ENCODE measurements at regions not wholly inside any gene's neighbourhood (a gene's known extent, or its start where the extent isn't known, plus 50 kb on each side); places are given as distances from the start of the nearest gene placed in this dataset.

DNA sequence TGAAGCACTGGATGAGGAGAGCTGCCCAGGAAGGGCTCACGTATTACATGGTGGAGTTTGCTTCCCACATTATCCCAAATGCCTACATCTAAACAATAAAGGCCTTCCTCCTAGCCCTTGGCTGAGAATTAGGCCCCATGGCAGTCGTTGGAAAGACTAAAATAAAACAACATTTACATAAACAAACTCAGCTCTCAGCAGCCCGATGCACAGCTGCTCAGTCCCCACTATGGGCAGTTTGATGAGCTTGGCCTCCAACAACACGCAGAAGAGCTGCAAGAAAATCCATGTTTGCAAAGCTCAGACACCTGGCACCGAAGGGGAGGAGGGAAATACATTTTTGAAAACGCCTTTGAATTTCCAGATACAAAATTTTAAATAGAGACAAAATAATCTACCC is 352.4 kb downstream of the EIPR1 start:
- Histone ChIP-seq H3K9me3 (0 out of 2 replicates have a peak, but pooled peaks cover 5% of the 10 kb centered on the region), H3K27me3 (ENCODE audit: insufficient read depth) (no peaks in the 10 kb centered on the region), H3K9me2 (no peaks in the 10 kb centered on the region), H3K36me3 (replicated peaks in 1 of 2; ENCODE audit: control insufficient read depth in 1 of 2, insufficient read depth in 2 of 2, low read length in 1 of 2) (no peaks in the 10 kb centered on the region), H3K79me2 (ENCODE audit: insufficient read depth) (no peaks in the 10 kb centered on the region), H3K4me1 (ENCODE audit: control insufficient read depth in 1 of 2, insufficient read depth in 2 of 2, low read depth in 1 of 2, low read length in 1 of 2) (no peaks in the 10 kb centered on the region), H3F3A (replicated peaks; ENCODE audit: insufficient read depth) (no peaks in the 10 kb centered on the region), H4K20me1 (ENCODE audit: insufficient read depth) (no peaks in the 10 kb centered on the region), H3K9ac (no peak overlapping the region), H3K4me3 (ENCODE audit: low read depth in 2 of 2, low read length in 1 of 2) (no peak overlapping the region), H3K4me2 (no peak overlapping the region), H3K27ac (ENCODE audit: low read depth in 2 of 2, low read length in 1 of 2) (no peak overlapping the region), H2AFZ (ENCODE audit: low read depth) (no peak overlapping the region)
- whole genome bisulfite sequencing (ENCODE audit: low lambda C conversion rate) = 13% methylated on average over 6 of the region's 6 CpGs
- DNase-seq = no peak
- no peak for TF ChIP-seq TEAD4 (IDR thresholded peaks at IDR 0.05; ENCODE audit: borderline replicate concordance, insufficient read depth)
- TF ChIP-seq, protein P1, sequence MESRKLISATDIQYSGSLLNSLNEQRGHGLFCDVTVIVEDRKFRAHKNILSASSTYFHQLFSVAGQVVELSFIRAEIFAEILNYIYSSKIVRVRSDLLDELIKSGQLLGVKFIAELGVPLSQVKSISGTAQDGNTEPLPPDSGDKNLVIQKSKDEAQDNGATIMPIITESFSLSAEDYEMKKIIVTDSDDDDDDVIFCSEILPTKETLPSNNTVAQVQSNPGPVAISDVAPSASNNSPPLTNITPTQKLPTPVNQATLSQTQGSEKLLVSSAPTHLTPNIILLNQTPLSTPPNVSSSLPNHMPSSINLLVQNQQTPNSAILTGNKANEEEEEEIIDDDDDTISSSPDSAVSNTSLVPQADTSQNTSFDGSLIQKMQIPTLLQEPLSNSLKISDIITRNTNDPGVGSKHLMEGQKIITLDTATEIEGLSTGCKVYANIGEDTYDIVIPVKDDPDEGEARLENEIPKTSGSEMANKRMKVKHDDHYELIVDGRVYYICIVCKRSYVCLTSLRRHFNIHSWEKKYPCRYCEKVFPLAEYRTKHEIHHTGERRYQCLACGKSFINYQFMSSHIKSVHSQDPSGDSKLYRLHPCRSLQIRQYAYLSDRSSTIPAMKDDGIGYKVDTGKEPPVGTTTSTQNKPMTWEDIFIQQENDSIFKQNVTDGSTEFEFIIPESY (IDR thresholded peaks at IDR 0.05; ENCODE audit: borderline replicate concordance, low read depth) = no peak
- TF ChIP-seq TCF12 (IDR thresholded peaks at IDR 0.05) = no peak
- TF ChIP-seq, protein P2, sequence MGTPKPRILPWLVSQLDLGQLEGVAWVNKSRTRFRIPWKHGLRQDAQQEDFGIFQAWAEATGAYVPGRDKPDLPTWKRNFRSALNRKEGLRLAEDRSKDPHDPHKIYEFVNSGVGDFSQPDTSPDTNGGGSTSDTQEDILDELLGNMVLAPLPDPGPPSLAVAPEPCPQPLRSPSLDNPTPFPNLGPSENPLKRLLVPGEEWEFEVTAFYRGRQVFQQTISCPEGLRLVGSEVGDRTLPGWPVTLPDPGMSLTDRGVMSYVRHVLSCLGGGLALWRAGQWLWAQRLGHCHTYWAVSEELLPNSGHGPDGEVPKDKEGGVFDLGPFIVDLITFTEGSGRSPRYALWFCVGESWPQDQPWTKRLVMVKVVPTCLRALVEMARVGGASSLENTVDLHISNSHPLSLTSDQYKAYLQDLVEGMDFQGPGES (IDR thresholded peaks at IDR 0.05; ENCODE audit: low read depth, low read length) = no peak
- no peak for TF ChIP-seq SMC3 (IDR thresholded peaks at IDR 0.05; ENCODE audit: low read depth, low read length)
- TF ChIP-seq, protein P3, sequence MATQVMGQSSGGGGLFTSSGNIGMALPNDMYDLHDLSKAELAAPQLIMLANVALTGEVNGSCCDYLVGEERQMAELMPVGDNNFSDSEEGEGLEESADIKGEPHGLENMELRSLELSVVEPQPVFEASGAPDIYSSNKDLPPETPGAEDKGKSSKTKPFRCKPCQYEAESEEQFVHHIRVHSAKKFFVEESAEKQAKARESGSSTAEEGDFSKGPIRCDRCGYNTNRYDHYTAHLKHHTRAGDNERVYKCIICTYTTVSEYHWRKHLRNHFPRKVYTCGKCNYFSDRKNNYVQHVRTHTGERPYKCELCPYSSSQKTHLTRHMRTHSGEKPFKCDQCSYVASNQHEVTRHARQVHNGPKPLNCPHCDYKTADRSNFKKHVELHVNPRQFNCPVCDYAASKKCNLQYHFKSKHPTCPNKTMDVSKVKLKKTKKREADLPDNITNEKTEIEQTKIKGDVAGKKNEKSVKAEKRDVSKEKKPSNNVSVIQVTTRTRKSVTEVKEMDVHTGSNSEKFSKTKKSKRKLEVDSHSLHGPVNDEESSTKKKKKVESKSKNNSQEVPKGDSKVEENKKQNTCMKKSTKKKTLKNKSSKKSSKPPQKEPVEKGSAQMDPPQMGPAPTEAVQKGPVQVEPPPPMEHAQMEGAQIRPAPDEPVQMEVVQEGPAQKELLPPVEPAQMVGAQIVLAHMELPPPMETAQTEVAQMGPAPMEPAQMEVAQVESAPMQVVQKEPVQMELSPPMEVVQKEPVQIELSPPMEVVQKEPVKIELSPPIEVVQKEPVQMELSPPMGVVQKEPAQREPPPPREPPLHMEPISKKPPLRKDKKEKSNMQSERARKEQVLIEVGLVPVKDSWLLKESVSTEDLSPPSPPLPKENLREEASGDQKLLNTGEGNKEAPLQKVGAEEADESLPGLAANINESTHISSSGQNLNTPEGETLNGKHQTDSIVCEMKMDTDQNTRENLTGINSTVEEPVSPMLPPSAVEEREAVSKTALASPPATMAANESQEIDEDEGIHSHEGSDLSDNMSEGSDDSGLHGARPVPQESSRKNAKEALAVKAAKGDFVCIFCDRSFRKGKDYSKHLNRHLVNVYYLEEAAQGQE (IDR thresholded peaks at IDR 0.05; ENCODE audit: low read depth, low read length) = no peak
- CTCF ChIA-PET = no interaction called here
- POLR2A ChIA-PET = interaction anchor here (1.4 kb wide), 1 partner anchor 16 kb away, joined by 3 read pairs; no protein-coding TSS in a partner anchor

DNA sequence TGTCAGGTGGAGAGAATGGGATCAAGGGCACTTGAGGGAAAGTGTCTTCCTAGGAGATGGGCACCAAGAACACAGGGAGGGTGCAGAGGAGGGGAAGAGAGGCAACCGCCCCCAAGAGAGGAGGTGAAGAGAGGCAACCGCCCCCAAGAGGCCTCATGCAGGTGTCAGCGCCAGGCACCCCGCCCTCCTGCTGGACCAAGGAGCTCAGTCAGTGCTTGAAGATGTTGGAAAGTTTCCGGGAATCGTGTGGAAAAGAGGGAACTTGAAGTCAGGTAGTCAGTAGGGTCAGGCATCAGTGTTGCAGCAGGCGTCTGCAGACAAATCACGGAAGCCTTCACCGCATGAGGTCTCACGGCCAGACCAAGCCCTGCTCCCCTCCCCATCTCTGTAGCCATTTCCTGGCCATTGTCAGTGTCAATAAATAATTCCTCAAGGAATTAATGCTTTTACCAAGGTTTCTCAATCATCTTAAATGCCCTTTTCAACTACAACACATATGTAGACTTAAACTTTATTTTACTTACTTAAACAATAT is 353.1 kb downstream of the EIPR1 start:
- WGBS (ENCODE audit: low lambda C conversion rate) = 55% methylated on average over 10 of the region's 10 CpGs
- Histone ChIP-seq H3K9me2 (no peaks in the 10 kb centered on the region), H3K27me3 (ENCODE audit: insufficient read depth) (no peaks in the 10 kb centered on the region), H3K79me2 (ENCODE audit: insufficient read depth) (no peaks in the 10 kb centered on the region), H4K20me1 (ENCODE audit: insufficient read depth) (no peaks in the 10 kb centered on the region), H3K27ac (ENCODE audit: low read depth in 2 of 2, low read length in 1 of 2) (no peak overlapping the region), H3F3A (replicated peaks; ENCODE audit: insufficient read depth) (no peaks in the 10 kb centered on the region), H3K36me3 (replicated peaks in 1 of 2; ENCODE audit: control insufficient read depth in 1 of 2, insufficient read depth in 2 of 2, low read length in 1 of 2) (no peaks in the 10 kb centered on the region), H3K4me2 (no peak overlapping the region), H2AFZ (ENCODE audit: low read depth) (no peak overlapping the region), H3K4me3 (ENCODE audit: low read depth in 2 of 2, low read length in 1 of 2) (no peak overlapping the region), H3K4me1 (ENCODE audit: control insufficient read depth in 1 of 2, insufficient read depth in 2 of 2, low read depth in 1 of 2, low read length in 1 of 2) (no peaks in the 10 kb centered on the region), H3K9ac (no peak overlapping the region), H3K9me3 (no peaks in the 10 kb centered on the region)
- no peak for TF ChIP-seq EZH2phosphoT487 (IDR thresholded peaks at IDR 0.05; ENCODE audit: borderline replicate concordance, low read depth)
- TF ChIP-seq, protein P2 (IDR thresholded peaks at IDR 0.05; ENCODE audit: low read depth, low read length) = no peak
- TF ChIP-seq ELF1 (IDR thresholded peaks at IDR 0.05) = no peak
- POLR2A ChIA-PET = no interaction called here
- DNase-seq = no peak
- CTCF ChIA-PET = no interaction called here
